Nephron (organoid): ENCODE measurements at regions not wholly inside any gene's neighbourhood (a gene's known extent, or its start where the extent isn't known, plus 50 kb on each side); places are given as distances from the start of the nearest gene placed in this dataset.

Source experiments
- H3K27ac Mint-ChIP-seq, 3 experiments: 2 replicates each; pipeline ENCODE4 v1.8.0; 2020; ENCODE audit warnings: mixed read lengths in 3 of 3, mild to moderate bottlenecking in 2 of 3, moderate library complexity in 1 of 3
- H3K27me3 Mint-ChIP-seq: 2 replicates; pipeline ENCODE4 v1.8.0; 2021; ENCODE audit warnings: low read depth, mild to moderate bottlenecking, moderate library complexity, mixed read lengths
- H3K36me3 Mint-ChIP-seq: 2 replicates; pipeline ENCODE4 v1.8.0; 2020; ENCODE audit warnings: low read depth, mixed read lengths
- H3K4me1 Mint-ChIP-seq: 2 replicates; pipeline ENCODE4 v1.8.0; 2020; ENCODE audit warnings: mixed read lengths
- H3K4me3 Mint-ChIP-seq, 3 experiments: 2 replicates each; pipeline ENCODE4 v1.8.0; 2020; ENCODE audit warnings: mild to moderate bottlenecking in 3 of 3, mixed read lengths in 3 of 3, moderate library complexity in 2 of 3
- H3K9me3 Mint-ChIP-seq: 2 replicates; pipeline ENCODE4 v1.8.0; 2020; ENCODE audit warnings: mixed read lengths
- TF ChIP-seq, protein P1 (sequence below), 3 experiments: fragments of 200-600 bp; sonication (generic); IDR thresholded peaks; one replicate each; pipeline ENCODE4 v1.5.0; 2021; ENCODE audit warnings: antibody characterized with exemption in 3 of 3; ENCODE audit not compliant: unreplicated experiment in 3 of 3

DNA sequence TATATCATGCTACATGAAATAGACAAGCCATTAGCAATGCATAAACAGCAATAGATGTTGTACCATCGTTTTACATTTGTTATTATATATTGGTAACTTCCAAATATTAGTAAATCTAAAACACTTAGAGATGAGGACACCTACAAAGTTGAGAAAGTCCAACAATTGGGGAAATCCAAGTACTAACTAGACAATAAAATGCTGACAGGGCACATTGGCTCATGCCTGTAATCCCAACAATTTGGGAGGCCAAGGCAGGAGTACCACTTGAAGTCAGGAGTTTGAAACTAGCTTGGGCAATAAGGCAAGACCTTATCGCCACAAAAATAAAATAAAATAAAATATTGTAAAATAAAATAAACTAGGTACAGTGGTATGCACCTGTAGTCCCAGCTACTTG, 1023.1 kb downstream of the SUCLG1 start:
- Mint-ChIP-seq H3K27me3 (no peaks in the 10 kb centered on the region), H3K36me3 (no peaks in the 10 kb centered on the region), H3K4me3 (no peak overlapping the region), H3K27ac (no peak overlapping the region), H3K9me3 (no peaks in the 10 kb centered on the region), H3K4me1 (no peaks in the 10 kb centered on the region)
- TF ChIP-seq, protein P1, sequence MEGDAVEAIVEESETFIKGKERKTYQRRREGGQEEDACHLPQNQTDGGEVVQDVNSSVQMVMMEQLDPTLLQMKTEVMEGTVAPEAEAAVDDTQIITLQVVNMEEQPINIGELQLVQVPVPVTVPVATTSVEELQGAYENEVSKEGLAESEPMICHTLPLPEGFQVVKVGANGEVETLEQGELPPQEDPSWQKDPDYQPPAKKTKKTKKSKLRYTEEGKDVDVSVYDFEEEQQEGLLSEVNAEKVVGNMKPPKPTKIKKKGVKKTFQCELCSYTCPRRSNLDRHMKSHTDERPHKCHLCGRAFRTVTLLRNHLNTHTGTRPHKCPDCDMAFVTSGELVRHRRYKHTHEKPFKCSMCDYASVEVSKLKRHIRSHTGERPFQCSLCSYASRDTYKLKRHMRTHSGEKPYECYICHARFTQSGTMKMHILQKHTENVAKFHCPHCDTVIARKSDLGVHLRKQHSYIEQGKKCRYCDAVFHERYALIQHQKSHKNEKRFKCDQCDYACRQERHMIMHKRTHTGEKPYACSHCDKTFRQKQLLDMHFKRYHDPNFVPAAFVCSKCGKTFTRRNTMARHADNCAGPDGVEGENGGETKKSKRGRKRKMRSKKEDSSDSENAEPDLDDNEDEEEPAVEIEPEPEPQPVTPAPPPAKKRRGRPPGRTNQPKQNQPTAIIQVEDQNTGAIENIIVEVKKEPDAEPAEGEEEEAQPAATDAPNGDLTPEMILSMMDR (IDR thresholded peaks at IDR 0.05; ENCODE audit: unreplicated experiment in 3 of 3): no peak

DNA sequence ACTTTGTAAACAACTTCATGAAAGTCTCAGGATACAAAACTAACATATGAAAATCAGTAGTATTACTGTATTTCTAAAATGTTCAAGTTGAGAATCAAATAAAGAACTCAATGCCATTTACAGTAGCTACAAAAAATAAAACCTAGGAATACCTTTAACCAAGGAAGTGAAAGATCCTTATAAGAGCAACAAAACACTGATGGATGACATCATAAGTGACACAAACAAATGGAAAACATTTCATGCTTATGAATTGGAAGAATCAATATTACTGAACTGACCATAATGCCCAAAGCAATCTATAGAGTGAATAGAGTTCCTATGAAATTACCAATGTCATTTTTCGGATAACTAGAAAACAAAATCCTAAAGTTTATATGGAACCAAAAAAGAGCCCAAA, 1038.1 kb downstream of the SUCLG1 start:
- Mint-ChIP-seq H3K36me3 (no peaks in the 10 kb centered on the region), H3K9me3 (peaks cover 49% of the 10 kb centered on the region), H3K27me3 (no peaks in the 10 kb centered on the region), H3K27ac (no peak overlapping the region), H3K4me1 (no peaks in the 10 kb centered on the region), H3K4me3 (no peak overlapping the region)
- TF ChIP-seq, protein P1 (IDR thresholded peaks at IDR 0.05; ENCODE audit: unreplicated experiment in 3 of 3): no peak

DNA sequence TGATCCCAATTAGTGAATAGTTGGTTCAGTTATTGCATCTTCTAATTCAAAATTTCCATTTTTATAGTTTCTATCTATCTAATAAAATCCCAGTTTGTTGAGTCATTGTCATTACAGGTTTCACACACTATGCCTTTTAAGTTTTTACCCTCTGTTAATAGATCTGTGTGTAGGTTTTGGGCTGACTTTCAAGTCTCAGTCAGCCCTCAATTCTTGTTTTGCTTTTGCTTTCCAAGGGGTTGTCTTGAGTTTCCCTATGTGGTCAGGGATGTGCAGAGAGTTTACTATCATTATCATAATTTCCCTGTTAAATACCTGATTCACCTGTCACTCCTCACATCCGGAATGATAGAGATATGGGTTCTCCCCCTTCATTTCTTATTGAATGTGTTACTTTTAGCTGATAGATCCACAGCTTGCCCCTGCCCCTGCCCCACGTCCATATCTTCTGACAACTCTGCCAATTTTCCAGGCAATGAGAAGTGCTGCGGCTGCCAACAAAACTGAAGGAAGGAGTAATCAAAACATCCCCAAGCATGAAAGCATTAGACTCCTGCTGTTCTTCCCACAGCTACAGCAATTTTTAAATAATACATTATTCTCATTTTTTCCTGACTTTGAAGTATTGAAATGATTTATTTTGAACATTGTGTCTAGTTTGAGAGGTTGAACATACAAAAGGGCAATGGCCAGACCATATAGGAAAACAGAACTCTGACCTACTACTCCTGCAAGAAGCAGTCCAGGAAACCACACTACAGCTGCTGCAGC, 1064.8 kb downstream of the SUCLG1 start:
- Mint-ChIP-seq H3K4me1 (no peaks in the 10 kb centered on the region), H3K9me3 (no peaks in the 10 kb centered on the region), H3K4me3 (no peak overlapping the region)

DNA sequence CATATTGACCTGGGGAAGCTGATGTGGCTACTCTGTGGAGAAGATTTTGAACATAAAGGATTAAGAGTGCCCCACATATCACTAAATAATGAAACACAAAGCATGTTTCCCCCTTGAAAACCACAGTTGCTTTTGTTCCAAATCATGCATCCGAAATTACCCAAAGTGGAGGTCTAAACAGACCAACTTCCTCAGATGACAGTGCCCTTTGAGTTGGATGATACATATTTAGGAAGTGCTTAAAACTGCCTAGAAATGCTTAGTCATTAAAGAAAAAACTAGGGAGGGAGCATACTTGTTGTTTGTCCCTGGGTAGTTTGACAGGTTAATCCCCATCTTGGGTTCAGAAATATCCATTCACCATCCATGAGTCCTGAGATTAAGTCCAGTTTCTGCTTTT, 1070.3 kb downstream of the SUCLG1 start:
- no peaks in the 10 kb centered on the region for H3K9me3 Mint-ChIP-seq
- TF ChIP-seq, protein P1 (IDR thresholded peaks at IDR 0.05; ENCODE audit: unreplicated experiment in 3 of 3): no peak
- no peaks in the 10 kb centered on the region for H3K4me1 Mint-ChIP-seq
- no peak overlapping the region for H3K4me3 Mint-ChIP-seq
- no peaks in the 10 kb centered on the region for H3K36me3 Mint-ChIP-seq
- H3K27ac Mint-ChIP-seq: no peak overlapping the region
- H3K27me3 Mint-ChIP-seq: no peaks in the 10 kb centered on the region

More for the DNA sequence above, 1064.8 kb downstream of the SUCLG1 start:
- no peaks in the 10 kb centered on the region for H3K36me3 Mint-ChIP-seq
- H3K27me3 Mint-ChIP-seq: no peaks in the 10 kb centered on the region
- no peak overlapping the region for H3K27ac Mint-ChIP-seq
- TF ChIP-seq, protein P1 (IDR thresholded peaks at IDR 0.05; ENCODE audit: unreplicated experiment in 3 of 3): no peak

DNA sequence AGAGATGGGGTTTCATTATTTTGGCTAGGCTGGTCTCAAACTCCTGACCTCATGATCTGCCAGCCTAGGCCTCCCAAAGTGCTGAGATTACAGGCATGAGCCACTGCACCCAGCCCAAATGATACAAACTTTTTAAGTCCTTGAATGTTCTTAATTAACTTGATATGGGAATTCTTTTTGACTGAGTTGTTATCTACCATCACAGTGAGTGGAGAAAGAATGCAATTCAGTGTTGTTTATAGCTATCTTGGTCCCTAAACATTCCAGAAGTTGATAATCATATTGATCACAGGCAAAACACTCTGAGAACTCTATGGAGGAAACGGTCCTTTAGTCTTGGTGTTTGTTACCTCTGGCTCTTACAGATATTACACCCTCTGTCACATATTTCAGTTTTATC, 1072.5 kb downstream of the SUCLG1 start:
- Mint-ChIP-seq H3K4me1 (no peaks in the 10 kb centered on the region), H3K36me3 (no peaks in the 10 kb centered on the region), H3K27ac (no peak overlapping the region), H3K9me3 (peaks cover 5% of the 10 kb centered on the region), H3K27me3 (no peaks in the 10 kb centered on the region), H3K4me3 (no peak overlapping the region)
- TF ChIP-seq, protein P1 (IDR thresholded peaks at IDR 0.05; ENCODE audit: unreplicated experiment in 3 of 3): no peak

DNA sequence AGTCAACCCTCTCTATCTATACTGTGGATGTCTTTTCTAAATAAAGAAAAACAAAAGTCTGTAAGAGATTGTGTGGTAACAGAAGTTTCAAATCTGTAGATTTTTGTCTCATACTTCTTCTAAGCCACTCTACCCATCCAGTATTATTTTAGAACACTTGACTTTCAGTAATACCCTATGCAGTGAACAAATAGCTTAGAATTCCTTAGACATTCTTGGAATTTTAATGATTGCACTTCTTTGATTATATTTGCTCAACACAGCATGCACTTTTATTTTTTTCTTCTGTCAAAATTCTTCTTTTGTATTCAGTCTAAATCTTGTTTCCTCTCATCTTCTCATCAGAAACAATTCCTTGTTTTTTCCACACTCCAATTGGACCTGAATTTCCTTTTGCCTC, 1080.2 kb downstream of the SUCLG1 start:
- Mint-ChIP-seq H3K9me3 (peaks cover 17% of the 10 kb centered on the region), H3K27me3 (no peaks in the 10 kb centered on the region), H3K4me3 (no peak overlapping the region), H3K36me3 (no peaks in the 10 kb centered on the region), H3K4me1 (no peaks in the 10 kb centered on the region), H3K27ac (no peak overlapping the region)
- TF ChIP-seq, protein P1 (IDR thresholded peaks at IDR 0.05; ENCODE audit: unreplicated experiment in 3 of 3): no peak
